MCF 10A (cell line): ENCODE measurements at regions not wholly inside any gene's neighbourhood (a gene's known extent, or its start where the extent isn't known, plus 50 kb on each side); places are given as distances from the start of the nearest gene placed in this dataset.

Experiments
- BruUV-seq: library from RNA; stranded (reverse); fragments of 400-500 nt; replicated peaks from 2 replicates; lab custom pipeline; 2021; lab: Mats Ljungman, UMichigan
- CTCF ChIA-PET: fragments of 300-600 bp; sonication (Branson Sonifier 250); formaldehyde crosslinking; extraction: SDS; loops from one replicate; lab custom pipeline; 2021; ENCODE audit warnings: antibody characterized with exemption, inconsistent platforms; lab: Yijun Ruan, JAX
- POLR2A ChIA-PET: fragments of 300-600, 350-650 bp; sonication (Branson Sonifier 250); formaldehyde crosslinking; extraction: SDS; loops from one replicate; lab custom pipeline; 2020; ENCODE audit warnings: antibody characterized with exemption, inconsistent platforms; lab: Yijun Ruan, JAX
- DNase-seq: peaks from one replicate; pipeline ENCODE4 v3.0.0-alpha.2; 2018; ENCODE audit not compliant: unreplicated experiment
- H3K27ac Mint-ChIP-seq: one replicate; pipeline ENCODE4 v1.8.0; 2022; ENCODE audit warnings: mild to moderate bottlenecking, low read depth, mixed read lengths; ENCODE audit not compliant: unreplicated experiment
- H3K27me3 Mint-ChIP-seq: one replicate; pipeline ENCODE4 v1.8.0; 2022; ENCODE audit warnings: mixed read lengths; ENCODE audit not compliant: insufficient read depth, unreplicated experiment
- H3K36me3 Mint-ChIP-seq: one replicate; pipeline ENCODE4 v1.8.0; 2022; ENCODE audit warnings: mild to moderate bottlenecking, moderate library complexity, mixed read lengths; ENCODE audit not compliant: insufficient read depth, unreplicated experiment
- H3K4me1 Mint-ChIP-seq: one replicate; pipeline ENCODE4 v1.8.0; 2022; ENCODE audit warnings: mixed read lengths; ENCODE audit not compliant: insufficient read depth, unreplicated experiment
- H3K4me3 Mint-ChIP-seq: one replicate; pipeline ENCODE4 v1.8.0; 2022; ENCODE audit warnings: mild to moderate bottlenecking, moderate library complexity, mixed read lengths; ENCODE audit not compliant: unreplicated experiment
- H3K9me3 Mint-ChIP-seq: one replicate; pipeline ENCODE4 v1.8.0; 2022; ENCODE audit warnings: mixed read lengths; ENCODE audit not compliant: unreplicated experiment
- intact Hi-C: fragments of 100-400 bp; cut with micrococcal nuclease; formaldehyde crosslinking; loops from 2 replicates; pipeline ENCODE4 v1.14.1; 2022
- TF ChIP-seq, protein P1 (sequence below): fragments of 200-600 bp; IDR thresholded peaks from one replicate; pipeline ENCODE4 v1.8.0; 2022; ENCODE audit warnings: antibody characterized with exemption, mild to moderate bottlenecking; ENCODE audit not compliant: unreplicated experiment

DNA sequence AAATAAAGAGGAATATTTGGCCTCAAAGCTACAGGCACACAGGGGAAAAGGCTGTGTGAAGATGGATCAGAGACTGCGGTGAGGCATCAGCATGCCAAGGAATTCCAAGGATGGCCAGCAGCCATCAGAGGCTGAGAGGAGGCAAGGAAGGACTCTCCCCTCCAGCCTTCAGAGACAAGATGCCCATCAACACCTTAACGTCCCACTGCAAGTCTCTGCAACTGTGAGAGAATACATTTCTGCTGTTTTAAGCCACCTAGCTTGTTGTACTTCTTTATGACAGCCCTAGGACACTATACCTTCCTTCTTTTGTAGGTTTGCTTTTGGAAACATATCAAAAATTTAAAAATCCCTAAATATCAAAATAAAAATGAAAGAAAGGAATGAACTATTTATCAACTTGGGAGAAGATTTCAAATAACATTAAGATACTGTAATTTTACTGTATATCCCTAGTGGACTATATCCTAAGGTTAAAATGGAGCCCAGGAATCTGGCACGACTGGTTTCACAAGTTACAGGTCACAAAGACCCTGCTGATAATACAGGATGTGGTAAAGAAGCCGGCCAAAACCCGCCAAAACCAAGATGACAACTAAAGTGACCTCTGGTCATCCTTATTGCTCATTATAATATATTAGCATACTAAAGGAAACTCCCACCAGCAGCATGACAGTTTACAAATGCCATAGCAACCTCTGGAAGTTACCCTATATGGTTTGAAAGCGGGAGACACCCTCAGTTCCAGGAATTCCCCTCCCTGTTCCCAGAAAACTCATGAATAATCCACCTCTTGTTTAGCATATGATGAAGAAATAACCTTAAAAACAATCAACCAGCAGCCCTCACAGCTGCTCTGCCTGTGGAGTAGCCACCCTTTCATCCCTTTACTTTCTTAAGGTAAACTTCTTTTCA, 185.2 kb downstream of the AVL9 start:
- intact Hi-C loops, result no loop called here
- Mint-ChIP-seq H3K4me3 (no peak overlapping the region), H3K27ac (peak overlapping the region; percentile 25), H3K4me1 (no peaks in the 10 kb centered on the region), H3K36me3 (no peaks in the 10 kb centered on the region), H3K9me3 (no peaks in the 10 kb centered on the region), H3K27me3 (no peaks in the 10 kb centered on the region)
- TF ChIP-seq, protein P1, sequence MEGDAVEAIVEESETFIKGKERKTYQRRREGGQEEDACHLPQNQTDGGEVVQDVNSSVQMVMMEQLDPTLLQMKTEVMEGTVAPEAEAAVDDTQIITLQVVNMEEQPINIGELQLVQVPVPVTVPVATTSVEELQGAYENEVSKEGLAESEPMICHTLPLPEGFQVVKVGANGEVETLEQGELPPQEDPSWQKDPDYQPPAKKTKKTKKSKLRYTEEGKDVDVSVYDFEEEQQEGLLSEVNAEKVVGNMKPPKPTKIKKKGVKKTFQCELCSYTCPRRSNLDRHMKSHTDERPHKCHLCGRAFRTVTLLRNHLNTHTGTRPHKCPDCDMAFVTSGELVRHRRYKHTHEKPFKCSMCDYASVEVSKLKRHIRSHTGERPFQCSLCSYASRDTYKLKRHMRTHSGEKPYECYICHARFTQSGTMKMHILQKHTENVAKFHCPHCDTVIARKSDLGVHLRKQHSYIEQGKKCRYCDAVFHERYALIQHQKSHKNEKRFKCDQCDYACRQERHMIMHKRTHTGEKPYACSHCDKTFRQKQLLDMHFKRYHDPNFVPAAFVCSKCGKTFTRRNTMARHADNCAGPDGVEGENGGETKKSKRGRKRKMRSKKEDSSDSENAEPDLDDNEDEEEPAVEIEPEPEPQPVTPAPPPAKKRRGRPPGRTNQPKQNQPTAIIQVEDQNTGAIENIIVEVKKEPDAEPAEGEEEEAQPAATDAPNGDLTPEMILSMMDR, result no peak
- CTCF ChIA-PET, result interaction anchor here (0.5 kb wide), 1 partner anchor 248 kb away, joined by 4 read pairs; no protein-coding TSS in a partner anchor
- BruUV-seq, result no TSS peak
- peak; percentile 55 for DNase-seq
- POLR2A ChIA-PET, result no interaction called here

DNA sequence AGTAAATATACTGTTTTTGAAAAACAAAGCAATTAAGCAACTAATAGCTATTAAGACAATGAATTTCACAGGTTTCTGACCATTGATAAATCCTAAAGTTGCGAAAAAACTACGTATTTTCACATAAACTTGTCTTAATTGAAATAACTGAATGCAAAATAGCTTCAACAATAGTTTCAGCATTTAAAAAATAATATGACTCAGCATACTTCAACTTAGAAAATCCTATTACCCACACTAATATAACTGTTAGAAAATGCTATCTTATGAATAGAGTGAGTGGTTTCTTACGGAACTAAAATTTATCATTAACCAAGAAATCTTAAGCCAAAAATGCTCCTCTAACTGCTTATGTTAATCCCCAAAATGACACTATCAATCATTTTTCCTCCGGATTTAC, 183.9 kb downstream of the AVL9 start:
- Mint-ChIP-seq H3K27ac (no peak overlapping the region), H3K9me3 (no peaks in the 10 kb centered on the region), H3K36me3 (no peaks in the 10 kb centered on the region), H3K4me3 (no peak overlapping the region), H3K4me1 (no peaks in the 10 kb centered on the region), H3K27me3 (no peaks in the 10 kb centered on the region)
- TF ChIP-seq, protein P1, result no peak
- ChIA-PET POLR2A (interaction anchor here (0.6 kb wide), 1 partner anchor 11 kb away, joined by 4 read pairs; no protein-coding TSS in a partner anchor), CTCF (no interaction called here)
- intact Hi-C loops, result no loop called here
- DNase-seq, result no peak
- BruUV-seq, result no TSS peak

DNA sequence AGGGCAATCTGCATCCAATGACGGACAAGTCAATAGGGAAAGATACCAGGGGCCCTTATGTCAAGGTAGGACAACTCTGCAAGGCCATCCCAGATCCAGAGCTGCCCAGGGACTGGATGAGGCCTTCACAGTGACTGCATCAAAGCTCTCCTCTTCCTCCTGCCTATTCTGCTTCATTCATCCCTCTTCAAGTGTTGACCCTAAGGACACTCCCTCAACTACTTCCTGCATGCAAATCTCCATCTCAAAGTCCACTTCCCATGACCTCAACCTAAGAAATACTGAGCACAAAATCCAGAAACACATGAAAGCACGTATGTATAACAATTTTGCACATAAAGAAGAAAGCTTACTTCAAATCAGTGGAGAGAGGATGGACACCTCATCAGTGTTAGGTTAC, 182.3 kb downstream of the AVL9 start:
- no peak for DNase-seq
- intact Hi-C loops, result no loop called here
- CTCF ChIA-PET, result no interaction called here
- no peaks in the 10 kb centered on the region for H3K4me1 Mint-ChIP-seq
- POLR2A ChIA-PET, result interaction anchor here (0.7 kb wide), 1 partner anchor 90 kb away, joined by 3 read pairs; no protein-coding TSS in a partner anchor
- no peak overlapping the region for H3K27ac Mint-ChIP-seq
- H3K4me3 Mint-ChIP-seq, result no peak overlapping the region
- H3K27me3 Mint-ChIP-seq, result no peaks in the 10 kb centered on the region
- TF ChIP-seq, protein P1, result no peak
- no TSS peak for BruUV-seq
- no peaks in the 10 kb centered on the region for H3K9me3 Mint-ChIP-seq
- no peaks in the 10 kb centered on the region for H3K36me3 Mint-ChIP-seq

DNA sequence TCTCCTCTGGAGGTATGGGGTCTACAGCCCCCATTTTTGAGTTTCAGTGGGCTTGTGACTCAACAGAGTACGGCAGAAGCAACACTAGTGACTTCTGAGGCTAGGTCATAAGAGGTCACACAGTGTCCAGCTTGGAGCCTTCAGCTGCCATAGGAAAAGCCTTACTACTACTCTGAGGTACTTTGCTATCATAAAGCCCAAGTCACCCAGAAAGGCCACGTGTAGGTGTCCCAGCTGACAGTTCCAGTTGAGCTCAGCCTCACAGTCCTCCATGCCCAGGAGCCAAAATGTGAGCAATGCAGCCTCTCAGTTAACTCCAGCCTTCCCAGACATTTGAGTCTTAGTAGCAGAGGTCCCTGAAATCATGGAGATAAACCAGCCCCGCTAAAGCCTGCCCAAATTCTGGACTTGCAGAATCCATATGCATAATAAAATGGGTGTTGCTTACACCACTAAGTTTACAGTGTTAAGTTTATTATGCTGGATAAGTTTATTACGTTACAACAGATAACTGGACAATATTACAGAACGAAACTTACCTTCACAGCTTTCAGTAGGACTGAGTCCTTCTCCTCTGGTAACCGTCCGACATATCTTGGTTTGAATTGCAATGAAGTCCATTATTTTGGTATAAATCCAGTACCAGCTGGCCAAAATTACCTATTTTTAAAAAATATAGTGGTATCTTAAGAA, 181.1 kb downstream of the AVL9 start:
- H3K9me3 Mint-ChIP-seq, result no peaks in the 10 kb centered on the region
- ChIA-PET CTCF (no interaction called here), POLR2A (no interaction called here)
- TF ChIP-seq, protein P1, result no peak
- no peak overlapping the region for H3K4me3 Mint-ChIP-seq
- no TSS peak for BruUV-seq
- no peak for DNase-seq
- no peaks in the 10 kb centered on the region for H3K27me3 Mint-ChIP-seq
- H3K27ac Mint-ChIP-seq, result no peak overlapping the region
- no peaks in the 10 kb centered on the region for H3K36me3 Mint-ChIP-seq
- H3K4me1 Mint-ChIP-seq, result no peaks in the 10 kb centered on the region
- intact Hi-C loops, result no loop called here
